KMS-11 (cell line): ENCODE measurements at regions not wholly inside any gene's neighbourhood (a gene's known extent, or its start where the extent isn't known, plus 50 kb on each side); places are given as distances from the start of the nearest gene placed in this dataset.

Experiments
- H2AFZ ChIP-seq: fragments of 200-600 bp; sonication (generic); 2 replicates; pipeline ENCODE4 v1.6.1; 2016; ENCODE audit warnings: antibody characterized with exemption, mixed run types, low read depth
- H3K27ac ChIP-seq: fragments of 200-600 bp; sonication (generic); 2 replicates; pipeline ENCODE4 v1.6.1; 2016; ENCODE audit warnings: mild to moderate bottlenecking, mixed run types
- H3K27me3 ChIP-seq: fragments of 200-600 bp; sonication (generic); 2 replicates; pipeline ENCODE4 v1.6.1; 2017; ENCODE audit warnings: mild to moderate bottlenecking, low read depth, mixed run types, moderate library complexity; ENCODE audit not compliant: insufficient read depth
- H3K36me3 ChIP-seq: fragments of 200-600 bp; sonication (generic); 2 replicates; pipeline ENCODE4 v1.6.1; 2017; ENCODE audit warnings: mild to moderate bottlenecking, mixed run types; ENCODE audit not compliant: insufficient read depth
- H3K4me1 ChIP-seq: fragments of 200-600 bp; sonication (generic); 2 replicates; pipeline ENCODE4 v1.6.1; 2016; ENCODE audit warnings: mild to moderate bottlenecking, low read depth, mixed run types; ENCODE audit not compliant: poor library complexity, severe bottlenecking
- H3K4me2 ChIP-seq: fragments of 200-600 bp; sonication (generic); 2 replicates; pipeline ENCODE4 v1.7.0; 2016; ENCODE audit warnings: mild to moderate bottlenecking, mixed run types
- H3K4me3 ChIP-seq: fragments of 200-600 bp; sonication (generic); IDR thresholded peaks from 2 replicates; pipeline ENCODE4 v1.6.1; 2017; ENCODE audit warnings: low read depth, low read length, mixed read lengths; ENCODE audit not compliant: insufficient read depth
- H3K79me2 ChIP-seq: fragments of 200-600 bp; sonication (generic); 2 replicates; pipeline ENCODE4 v1.6.1; 2016; ENCODE audit warnings: low read depth, mixed run types; ENCODE audit not compliant: insufficient read depth
- H3K9ac ChIP-seq: fragments of 200-600 bp; sonication (generic); 2 replicates; pipeline ENCODE4 v1.6.1; 2016; ENCODE audit warnings: mild to moderate bottlenecking, mixed run types
- H4K20me1 ChIP-seq: fragments of 200-600 bp; sonication (generic); 2 replicates; pipeline ENCODE4 v1.6.1; 2016; ENCODE audit warnings: mild to moderate bottlenecking, mixed run types; ENCODE audit not compliant: insufficient read depth
- CTCF ChIP-seq: fragments of 200-600 bp; sonication (generic); conservative IDR thresholded peaks from 2 replicates; pipeline ENCODE4 v1.6.1; 2017; ENCODE audit warnings: low read depth, mild to moderate bottlenecking, antibody characterized with exemption, low read length, moderate library complexity, mixed read lengths

- no peaks in the 10 kb centered on the region for H4K20me1 ChIP-seq
- H3K79me2 ChIP-seq, result no peaks in the 10 kb centered on the region
- no peak overlapping the region for H3K27ac ChIP-seq
- no peaks in the 10 kb centered on the region for H3K36me3 ChIP-seq
- no peak for TF ChIP-seq CTCF
- H3K9ac ChIP-seq, result no peak overlapping the region
- H3K27me3 ChIP-seq, result no peaks in the 10 kb centered on the region
- no peak overlapping the region for H3K4me3 ChIP-seq
- H3K4me1 ChIP-seq, result no peaks in the 10 kb centered on the region
- H3K4me2 ChIP-seq, result no peak overlapping the region
- H2AFZ ChIP-seq, result no peak overlapping the region
Measured at GRCh38 chr2:187198136-187198535, 249.9 kb downstream of the CALCRL start.

DNA sequence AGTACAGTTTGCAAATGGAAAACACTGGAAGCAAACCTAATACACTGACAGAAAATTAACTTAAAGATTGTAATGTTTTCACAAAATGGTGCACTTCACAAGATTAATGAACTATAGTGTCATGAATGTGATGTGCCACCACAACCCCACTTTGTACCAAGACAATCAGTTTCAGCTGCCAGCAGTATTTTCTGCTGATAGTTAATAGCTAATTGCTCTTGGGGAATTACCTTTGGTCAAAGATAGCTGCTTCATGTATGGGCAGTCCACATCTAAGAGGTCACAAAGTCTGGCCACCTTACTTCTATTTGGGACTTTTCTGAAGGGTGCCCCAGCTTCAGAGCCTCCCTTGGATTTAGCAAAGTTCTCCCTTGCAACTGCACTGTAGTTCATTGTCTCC, 254.0 kb downstream of the CALCRL start:
- Histone ChIP-seq H3K9ac (no peak overlapping the region), H2AFZ (no peak overlapping the region), H3K4me3 (no peak overlapping the region), H3K4me1 (peaks cover under 1% of the 10 kb centered on the region), H3K4me2 (no peak overlapping the region), H3K36me3 (no peaks in the 10 kb centered on the region), H3K27me3 (no peaks in the 10 kb centered on the region), H3K27ac (no peak overlapping the region), H3K79me2 (no peaks in the 10 kb centered on the region), H4K20me1 (no peaks in the 10 kb centered on the region)
- no peak for TF ChIP-seq CTCF

GRCh38 chr2:187188783-187189631, 259.0 kb downstream of the CALCRL start:
- H3K27ac ChIP-seq, result no peak overlapping the region
- H3K9ac ChIP-seq, result no peak overlapping the region

GRCh38 chr2:187187519-187187918, 260.5 kb downstream of the CALCRL start:
- Histone ChIP-seq H3K9ac (no peak overlapping the region), H3K79me2 (no peaks in the 10 kb centered on the region), H3K27me3 (no peaks in the 10 kb centered on the region), H3K4me1 (peaks cover 17% of the 10 kb centered on the region), H3K36me3 (no peaks in the 10 kb centered on the region), H3K4me3 (no peak overlapping the region), H4K20me1 (no peaks in the 10 kb centered on the region), H3K4me2 (no peak overlapping the region), H2AFZ (no peak overlapping the region), H3K27ac (no peak overlapping the region)
- TF ChIP-seq CTCF, result no peak

More at GRCh38 chr2:187188783-187189631, 259.0 kb downstream of the CALCRL start:
- no peak overlapping the region for H3K4me3 ChIP-seq
- H3K4me1 ChIP-seq, result peaks cover 17% of the 10 kb centered on the region
- TF ChIP-seq CTCF, result no peak
- no peak overlapping the region for H2AFZ ChIP-seq
- no peak overlapping the region for H3K4me2 ChIP-seq
- no peaks in the 10 kb centered on the region for H3K36me3 ChIP-seq
- no peaks in the 10 kb centered on the region for H3K27me3 ChIP-seq
- H4K20me1 ChIP-seq, result no peaks in the 10 kb centered on the region
- H3K79me2 ChIP-seq, result no peaks in the 10 kb centered on the region
